Stomach (tissue), 8 donors: ENCODE measurements at regions not wholly inside any gene's neighbourhood (a gene's known extent, or its start where the extent isn't known, plus 50 kb on each side); places are given as distances from the start of the nearest gene placed in this dataset.

ENCODE experiments used
- DNase-seq, 2 donors: peaks; one replicate each; pipeline versions ENCODE4 v3.0.0 to v3.0.0-alpha.2; 2013 to 2019
- H3K27ac ChIP-seq, 5 donors: fragments of 200-600 bp in 4 of 5; sonication (generic) in 4 of 5; one replicate each; pipeline ENCODE4 v1.5.1; 2013 to 2019; ENCODE audit warnings: mild to moderate bottlenecking in 1 of 5, moderate library complexity in 1 of 5
- H3K27me3 ChIP-seq, 3 donors: fragments of 200-600 bp; sonication (generic); one replicate each; pipeline ENCODE4 v1.5.1; 2017 to 2019; ENCODE audit warnings: mixed run types in 1 of 3
- H3K36me3 ChIP-seq, 4 donors: fragments of 200-600 bp; sonication (generic); 1 replicate in 3 of 4; 2 replicates in 1 of 4; pipeline ENCODE4 v1.5.1; 2016 to 2019
- H3K4me1 ChIP-seq, 4 donors: fragments of 200-600 bp; sonication (generic); one replicate each; pipeline ENCODE4 v1.5.1; 2016 to 2019
- H3K4me3 ChIP-seq, 4 donors: fragments of 200-600 bp; sonication (generic) in 3 of 4; one replicate each; pipeline ENCODE4 v1.5.1; 2016 to 2019; ENCODE audit warnings: mild to moderate bottlenecking in 1 of 4
- H3K9me3 ChIP-seq, 4 donors: fragments of 200-600 bp; sonication (generic); one replicate each; pipeline ENCODE4 v1.5.1; 2016 to 2019
- CTCF ChIP-seq, 7 experiments: fragments of 450-650 bp in 4 of 7; fragments of 200-600 bp in 3 of 7; sonication (generic) in 3 of 7; IDR thresholded peaks; one replicate each; pipeline ENCODE4 v1.5.1; 2016 to 2019; ENCODE audit warnings: antibody characterized with exemption in 7 of 7, control low read depth in 2 of 7, mild to moderate bottlenecking in 1 of 7
- EP300 ChIP-seq: sonication (generic); formaldehyde crosslinking; IDR thresholded peaks from one replicate; pipeline ENCODE4 v1.6.1; 2017; ENCODE audit warnings: antibody characterized with exemption
- POLR2A ChIP-seq, 4 donors: fragments of 450-650 bp; IDR thresholded peaks; one replicate each; pipeline ENCODE4 v1.6.1; 2016; ENCODE audit warnings: antibody characterized with exemption in 4 of 4, control low read depth in 2 of 4, mild to moderate bottlenecking in 1 of 4, moderate library complexity in 1 of 4
- POLR2AphosphoS5 ChIP-seq, 3 donors: sonication (generic); formaldehyde crosslinking; IDR thresholded peaks; one replicate each; pipeline ENCODE4 v1.6.1; 2016; ENCODE audit warnings: antibody characterized with exemption in 3 of 3
- WGBS, 5 donors: extraction: QIAGEN DNeasy Blood & Tissue Kit in 3 of 5; methylation state at CpG; one replicate each; pipeline versions ENCODE4 v1.1.5 to v1.1.7; 2013 to 2018; 5-methylcytosine and 5-hydroxymethylcytosine counted together
- intact Hi-C: fragments of 100-400 bp; cut with DNase I; formaldehyde crosslinking; loops from one replicate; pipeline ENCODE4 v1.15.1; 2023; ENCODE audit warnings: low total_unique reads
- donor health status: healthy with polysubstance abuse.
- donor health status: Bipolar disorder and iron deficiency.
- donor health status: healthy.

- 58 to 85% (median 77%) methylated on average over 8 of the region's 8 CpGs for WGBS, 5 donors
- Histone ChIP-seq H3K4me3 (no peak overlapping the region), H3K27me3 (no peaks in the 10 kb centered on the region), H3K4me1 (peaks cover 0 to 7% (median 0%) of the 10 kb centered on the region in 4 donors), H3K9me3 (peaks cover 0 to 5% (median 2%) of the 10 kb centered on the region in 4 donors), H3K36me3 (no peaks in the 10 kb centered on the region), H3K27ac (peak overlapping the region in 2 of 5 donors; percentile 36 to 52)
- intact Hi-C loops: no loop called here
- peak in 1 of 3 donors; percentile 60 for TF ChIP-seq POLR2AphosphoS5 (IDR thresholded peaks at IDR 0.05)
- no peak for TF ChIP-seq POLR2A (IDR thresholded peaks at IDR 0.05)
- DNase-seq: no peak
Observed at GRCh38 chr12:93191956-93192355, 185.8 kb upstream of the NUDT4 start.

GRCh38 chr12:93192878-93193277, 184.8 kb upstream of the NUDT4 start:
- H3K27ac ChIP-seq: no peak overlapping the region
- no peaks in the 10 kb centered on the region for H3K36me3 ChIP-seq
- no peaks in the 10 kb centered on the region for H3K27me3 ChIP-seq
- peaks cover 0 to 7% (median 2%) of the 10 kb centered on the region in 4 donors for H3K4me1 ChIP-seq
- intact Hi-C loops: no loop called here
- H3K9me3 ChIP-seq: peaks cover 0 to 5% (median 2%) of the 10 kb centered on the region in 4 donors
- TF ChIP-seq POLR2AphosphoS5 (IDR thresholded peaks at IDR 0.05) (no peak), CTCF (IDR thresholded peaks at IDR 0.05) (no peak), POLR2A (IDR thresholded peaks at IDR 0.05) (no peak), EP300 (no peak)
- 96 to 100% (median 100%) methylated on average over 1 of the region's 1 CpG for WGBS, 5 donors
- DNase-seq: no peak
- H3K4me3 ChIP-seq: no peak overlapping the region

GRCh38 chr12:93195511-93195910, 182.2 kb upstream of the NUDT4 start:
- intact Hi-C loops: no loop called here
- DNase-seq: no peak
- peaks cover 0 to 5% (median 2%) of the 10 kb centered on the region in 4 donors for H3K9me3 ChIP-seq
- H3K36me3 ChIP-seq: no peaks in the 10 kb centered on the region
- H3K4me3 ChIP-seq: no peak overlapping the region
- no peak overlapping the region for H3K27ac ChIP-seq
- TF ChIP-seq POLR2AphosphoS5 (IDR thresholded peaks at IDR 0.05): no peak
- no peak for TF ChIP-seq EP300
- WGBS, 5 donors: 73 to 87% (median 77%) methylated on average over 4 of the region's 4 CpGs
- no peaks in the 10 kb centered on the region for H3K27me3 ChIP-seq
- H3K4me1 ChIP-seq: peaks cover 0 to 7% (median 2%) of the 10 kb centered on the region in 4 donors

GRCh38 chr12:93197067-93197593, 180.6 kb upstream of the NUDT4 start:
- no peak for DNase-seq
- intact Hi-C loops: no loop called here
- Histone ChIP-seq H3K27ac (no peak overlapping the region), H3K9me3 (peaks cover 0 to 5% (median 2%) of the 10 kb centered on the region in 4 donors), H3K4me1 (peaks cover 0 to 4% (median 1%) of the 10 kb centered on the region in 4 donors), H3K36me3 (no peaks in the 10 kb centered on the region), H3K27me3 (no peaks in the 10 kb centered on the region), H3K4me3 (no peak overlapping the region)
- WGBS, 5 donors: 85 to 100% (median 89%) methylated on average over 1 of the region's 1 CpG
- TF ChIP-seq POLR2AphosphoS5 (IDR thresholded peaks at IDR 0.05) (no peak), CTCF (IDR thresholded peaks at IDR 0.05) (no peak), EP300 (no peak), POLR2A (IDR thresholded peaks at IDR 0.05) (no peak)

GRCh38 chr12:93198086-93198485, 179.6 kb upstream of the NUDT4 start:
- peaks cover 0 to 4% (median 0%) of the 10 kb centered on the region in 4 donors for H3K4me1 ChIP-seq
- TF ChIP-seq CTCF (IDR thresholded peaks at IDR 0.05): no peak
- no peak for TF ChIP-seq POLR2A (IDR thresholded peaks at IDR 0.05)
- TF ChIP-seq EP300: no peak
- TF ChIP-seq POLR2AphosphoS5 (IDR thresholded peaks at IDR 0.05): no peak
- H3K4me3 ChIP-seq: no peak overlapping the region
- WGBS, 5 donors: 65 to 79% (median 72%) methylated on average over 4 of the region's 4 CpGs
- peaks cover 0 to 2% (median under 1%) of the 10 kb centered on the region in 4 donors for H3K9me3 ChIP-seq
- intact Hi-C loops: no loop called here
- H3K36me3 ChIP-seq: no peaks in the 10 kb centered on the region
- H3K27ac ChIP-seq: no peak overlapping the region
- no peak for DNase-seq
- no peaks in the 10 kb centered on the region for H3K27me3 ChIP-seq
